NCI-H524 treated with DMSO at 0.1 percent for 48 hours (cell line): ENCODE measurements at regions not wholly inside any gene's neighbourhood (a gene's known extent, or its start where the extent isn't known, plus 50 kb on each side); places are given as distances from the start of the nearest gene placed in this dataset.
"Not testable (repeated sequence)": the region's sequence is repeated elsewhere in the genome, so short reads cannot be mapped to it uniquely, and the experiment has no call there.

Source experiments
- DNase-seq: peaks from one replicate; lab custom pipeline; 2025; lab: John Stamatoyannopoulos, UW

- DNase-seq = no peak
These were observed 149.8 kb upstream of the ANKRD55 start for GRCh38 chr5:56382896-56383295.

- DNase-seq = no peak
These were observed 144.4 kb upstream of the ANKRD55 start for GRCh38 chr5:56377573-56377972.

GRCh38 chr5:56376128-56376527 is 143.0 kb upstream of the ANKRD55 start:
- DNase-seq = no peak

GRCh38 chr5:56375011-56375410 is 141.9 kb upstream of the ANKRD55 start:
- DNase-seq = peak; percentile 32

- DNase-seq = not testable (repeated sequence)
These were observed 139.4 kb upstream of the ANKRD55 start for GRCh38 chr5:56372491-56372890.

GRCh38 chr5:56369361-56369811 is 136.3 kb upstream of the ANKRD55 start:
- no peak for DNase-seq

- no peak for DNase-seq
These were observed 134.6 kb upstream of the ANKRD55 start for GRCh38 chr5:56367748-56368147.

GRCh38 chr5:56366986-56367385 is 133.9 kb upstream of the ANKRD55 start:
- no peak for DNase-seq

- DNase-seq = no peak
These were observed 128.3 kb upstream of the ANKRD55 start for GRCh38 chr5:56361398-56361797.

- DNase-seq = no peak
These were observed 127.7 kb upstream of the ANKRD55 start for GRCh38 chr5:56360816-56361215.

GRCh38 chr5:56359809-56360685 is 126.9 kb upstream of the ANKRD55 start:
- DNase-seq = no peak

GRCh38 chr5:56358703-56359681 is 125.9 kb upstream of the ANKRD55 start:
- no peak for DNase-seq

- DNase-seq = no peak
These were observed 124.9 kb upstream of the ANKRD55 start for GRCh38 chr5:56358046-56358445.

- no peak for DNase-seq
These were observed 124.3 kb upstream of the ANKRD55 start for GRCh38 chr5:56357426-56357825.

- DNase-seq = no peak
These were observed 123.7 kb upstream of the ANKRD55 start for GRCh38 chr5:56356836-56357160.

- no peak for DNase-seq
These were observed 123.1 kb upstream of the ANKRD55 start for GRCh38 chr5:56356121-56356835.

GRCh38 chr5:56354836-56355235 is 121.7 kb upstream of the ANKRD55 start:
- DNase-seq = no peak

GRCh38 chr5:56352808-56353590 is 119.9 kb upstream of the ANKRD55 start:
- DNase-seq = no peak

- no peak for DNase-seq
These were observed 117.6 kb upstream of the ANKRD55 start for GRCh38 chr5:56350597-56351170.

GRCh38 chr5:56350011-56350596 is 117.0 kb upstream of the ANKRD55 start:
- DNase-seq = no peak

GRCh38 chr5:56349461-56349860 is 116.3 kb upstream of the ANKRD55 start:
- DNase-seq = no peak
